PC-9 (cell line): ENCODE measurements at regions not wholly inside any gene's neighbourhood (a gene's known extent, or its start where the extent isn't known, plus 50 kb on each side); places are given as distances from the start of the nearest gene placed in this dataset.

Experiments used
- BruUV-seq: library from RNA; stranded (reverse); fragments of 400-500 nt; replicated peaks from 2 replicates; lab custom pipeline; 2021; lab: Mats Ljungman, UMichigan
- CTCF ChIA-PET: fragments of 300-600 bp; sonication (Branson Sonifier 250); formaldehyde crosslinking; loops from one replicate; lab custom pipeline; 2022; ENCODE audit warnings: antibody characterized with exemption; lab: Charles Lee
- POLR2A ChIA-PET: fragments of 300-600 bp; sonication (Branson Sonifier 250); formaldehyde crosslinking; loops from one replicate; lab custom pipeline; 2022; ENCODE audit warnings: antibody characterized with exemption; ENCODE audit not compliant: unreplicated experiment; lab: Charles Lee
- DNase-seq, 2 experiments: peaks; one replicate each; pipeline versions ENCODE4 v3.0.0 to v3.0.0-alpha.2; 2015 to 2022; ENCODE audit warnings: mixed read lengths in 1 of 2
- H2AFZ ChIP-seq: fragments of 200-600 bp; sonication (generic); 2 replicates; pipeline ENCODE4 v1.8.1; 2017; ENCODE audit warnings: antibody characterized with exemption
- H3F3A ChIP-seq: fragments of 200-600 bp; sonication (generic); 2 replicates; pipeline ENCODE4 v1.8.1; 2017; ENCODE audit warnings: antibody characterized with exemption, mild to moderate bottlenecking, low read depth; ENCODE audit not compliant: insufficient read depth
- H3K27ac ChIP-seq: fragments of 200-600 bp; sonication (generic); 2 replicates; pipeline ENCODE4 v1.6.1; 2016; ENCODE audit warnings: mixed run types
- H3K27me3 ChIP-seq: fragments of 200-600 bp; sonication (generic); 2 replicates; pipeline ENCODE4 v1.6.1; 2016; ENCODE audit warnings: low read depth, mixed run types; ENCODE audit not compliant: insufficient read depth
- H3K36me3 ChIP-seq: fragments of 200-600 bp; sonication (generic); 2 replicates; pipeline ENCODE4 v1.6.1; 2016; ENCODE audit warnings: low read depth, mixed run types
- H3K4me1 ChIP-seq: fragments of 200-600 bp; sonication (generic); replicated peaks from 2 replicates; pipeline ENCODE4 v1.6.1; 2016; ENCODE audit warnings: mixed run types; ENCODE audit not compliant: insufficient read depth
- H3K4me2 ChIP-seq: fragments of 200-600 bp; sonication (generic); 2 replicates; pipeline ENCODE4 v1.6.1; 2017; ENCODE audit warnings: mixed run types
- H3K4me3 ChIP-seq: fragments of 200-600 bp; sonication (generic); 2 replicates; pipeline ENCODE4 v1.6.1; 2016; ENCODE audit warnings: mixed run types
- H3K79me2 ChIP-seq: fragments of 200-600 bp; sonication (generic); 2 replicates; pipeline ENCODE4 v1.6.1; 2017; ENCODE audit warnings: low read depth, mixed run types
- H3K9me2 ChIP-seq: fragments of 200-600 bp; sonication (generic); 2 replicates; pipeline ENCODE4 v1.8.1; 2017; ENCODE audit warnings: mild to moderate bottlenecking; ENCODE audit not compliant: insufficient read depth
- H3K9me3 ChIP-seq: fragments of 200-600 bp; sonication (generic); 2 replicates; pipeline ENCODE4 v1.8.1; 2016; ENCODE audit warnings: low read depth; ENCODE audit not compliant: insufficient read depth
- H4K20me1 ChIP-seq: fragments of 200-600 bp; sonication (generic); 2 replicates; pipeline ENCODE4 v1.8.1; 2017; ENCODE audit not compliant: insufficient read depth
- EZH2 ChIP-seq: fragments of 200-600 bp; sonication (generic); IDR thresholded peaks from 2 replicates; pipeline ENCODE4 v1.8.0; 2017; ENCODE audit warnings: antibody characterized with exemption, low read depth
- intact Hi-C: fragments of 100-400 bp; cut with micrococcal nuclease; formaldehyde crosslinking; loops from one replicate; pipeline ENCODE4 v1.10.0; 2022; ENCODE audit not compliant: unreplicated experiment
- TF ChIP-seq, protein P1 (sequence below): fragments of 200-600 bp; sonication (generic); conservative IDR thresholded peaks from 2 replicates; pipeline ENCODE4 v1.6.1; 2017; ENCODE audit warnings: mixed run types, antibody characterized with exemption, mild to moderate bottlenecking, moderate library complexity

DNA sequence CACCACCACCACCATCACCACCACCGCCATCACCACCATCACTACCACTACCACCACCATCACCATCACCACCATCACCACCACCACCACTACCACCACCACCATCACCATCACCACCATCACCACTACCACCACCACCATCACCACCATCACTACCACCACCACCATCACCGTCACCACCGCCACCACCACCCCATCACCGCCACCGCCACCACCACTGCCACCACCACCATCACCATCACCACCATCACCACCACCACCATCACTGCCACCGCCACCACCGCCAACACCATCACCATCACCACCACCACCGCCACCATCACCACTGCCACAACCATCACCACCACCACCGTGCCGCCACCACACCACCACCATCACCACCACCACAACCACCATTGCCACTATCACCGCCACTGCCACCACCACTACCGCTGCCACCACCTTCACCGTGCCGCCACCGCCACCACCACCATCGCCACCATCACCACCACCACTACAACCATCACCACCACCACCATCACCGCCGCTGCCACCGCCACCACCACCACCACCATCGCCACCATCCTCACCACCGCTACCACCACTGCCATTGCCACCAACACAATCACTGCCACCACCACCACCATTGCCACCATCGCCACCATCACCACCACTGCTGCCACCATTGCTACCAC, 1511.3 kb upstream of the AGA start:
- no peak for DNase-seq
- no peaks in the 10 kb centered on the region for H3K36me3 ChIP-seq
- POLR2A ChIA-PET, result no interaction called here
- H4K20me1 ChIP-seq, result no peaks in the 10 kb centered on the region
- no peak overlapping the region for H3K4me3 ChIP-seq
- CTCF ChIA-PET, result no interaction called here
- BruUV-seq, result no TSS peak
- no peak overlapping the region for H2AFZ ChIP-seq
- intact Hi-C loops, result no loop called here
- no peaks in the 10 kb centered on the region for H3K9me2 ChIP-seq
- no peaks in the 10 kb centered on the region for H3K9me3 ChIP-seq
- H3K27ac ChIP-seq, result no peak overlapping the region
- H3K4me2 ChIP-seq, result no peak overlapping the region
- no peaks in the 10 kb centered on the region for H3K4me1 ChIP-seq
- TF ChIP-seq, protein P1, sequence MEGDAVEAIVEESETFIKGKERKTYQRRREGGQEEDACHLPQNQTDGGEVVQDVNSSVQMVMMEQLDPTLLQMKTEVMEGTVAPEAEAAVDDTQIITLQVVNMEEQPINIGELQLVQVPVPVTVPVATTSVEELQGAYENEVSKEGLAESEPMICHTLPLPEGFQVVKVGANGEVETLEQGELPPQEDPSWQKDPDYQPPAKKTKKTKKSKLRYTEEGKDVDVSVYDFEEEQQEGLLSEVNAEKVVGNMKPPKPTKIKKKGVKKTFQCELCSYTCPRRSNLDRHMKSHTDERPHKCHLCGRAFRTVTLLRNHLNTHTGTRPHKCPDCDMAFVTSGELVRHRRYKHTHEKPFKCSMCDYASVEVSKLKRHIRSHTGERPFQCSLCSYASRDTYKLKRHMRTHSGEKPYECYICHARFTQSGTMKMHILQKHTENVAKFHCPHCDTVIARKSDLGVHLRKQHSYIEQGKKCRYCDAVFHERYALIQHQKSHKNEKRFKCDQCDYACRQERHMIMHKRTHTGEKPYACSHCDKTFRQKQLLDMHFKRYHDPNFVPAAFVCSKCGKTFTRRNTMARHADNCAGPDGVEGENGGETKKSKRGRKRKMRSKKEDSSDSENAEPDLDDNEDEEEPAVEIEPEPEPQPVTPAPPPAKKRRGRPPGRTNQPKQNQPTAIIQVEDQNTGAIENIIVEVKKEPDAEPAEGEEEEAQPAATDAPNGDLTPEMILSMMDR, result no peak
- TF ChIP-seq EZH2, result no peak
- H3K27me3 ChIP-seq, result no peaks in the 10 kb centered on the region
- no peaks in the 10 kb centered on the region for H3K79me2 ChIP-seq
- H3F3A ChIP-seq, result no peaks in the 10 kb centered on the region

DNA sequence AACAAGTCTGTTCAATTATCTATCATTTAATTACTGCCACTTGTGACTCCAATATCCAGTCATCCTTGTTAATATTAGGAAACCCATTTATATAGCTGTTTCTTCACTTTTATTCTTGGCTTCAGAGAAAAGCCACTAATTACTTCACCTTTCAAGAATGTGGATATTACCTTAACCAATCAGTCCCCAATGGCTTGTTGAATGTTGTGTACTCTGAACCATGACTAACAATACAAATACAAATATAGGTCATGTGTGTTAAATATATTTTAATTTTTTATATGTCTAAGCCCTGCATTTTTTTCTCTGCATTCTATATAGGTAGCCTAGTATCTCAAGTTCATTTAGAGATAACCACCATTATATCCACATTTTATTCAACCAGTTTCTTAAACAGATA, 1513.4 kb upstream of the AGA start:
- TF ChIP-seq, protein P1, result no peak
- no peak for TF ChIP-seq EZH2
- DNase-seq, result no peak
- Histone ChIP-seq H3K4me1 (no peaks in the 10 kb centered on the region), H3K36me3 (no peaks in the 10 kb centered on the region), H2AFZ (no peak overlapping the region), H3K9me3 (no peaks in the 10 kb centered on the region), H3K4me3 (no peak overlapping the region), H3K9me2 (no peaks in the 10 kb centered on the region), H3K4me2 (no peak overlapping the region), H3F3A (no peaks in the 10 kb centered on the region), H4K20me1 (no peaks in the 10 kb centered on the region), H3K27ac (no peak overlapping the region), H3K27me3 (no peaks in the 10 kb centered on the region), H3K79me2 (no peaks in the 10 kb centered on the region)
- BruUV-seq, result no TSS peak
- ChIA-PET POLR2A (no interaction called here), CTCF (no interaction called here)
- intact Hi-C loops, result no loop called here

DNA sequence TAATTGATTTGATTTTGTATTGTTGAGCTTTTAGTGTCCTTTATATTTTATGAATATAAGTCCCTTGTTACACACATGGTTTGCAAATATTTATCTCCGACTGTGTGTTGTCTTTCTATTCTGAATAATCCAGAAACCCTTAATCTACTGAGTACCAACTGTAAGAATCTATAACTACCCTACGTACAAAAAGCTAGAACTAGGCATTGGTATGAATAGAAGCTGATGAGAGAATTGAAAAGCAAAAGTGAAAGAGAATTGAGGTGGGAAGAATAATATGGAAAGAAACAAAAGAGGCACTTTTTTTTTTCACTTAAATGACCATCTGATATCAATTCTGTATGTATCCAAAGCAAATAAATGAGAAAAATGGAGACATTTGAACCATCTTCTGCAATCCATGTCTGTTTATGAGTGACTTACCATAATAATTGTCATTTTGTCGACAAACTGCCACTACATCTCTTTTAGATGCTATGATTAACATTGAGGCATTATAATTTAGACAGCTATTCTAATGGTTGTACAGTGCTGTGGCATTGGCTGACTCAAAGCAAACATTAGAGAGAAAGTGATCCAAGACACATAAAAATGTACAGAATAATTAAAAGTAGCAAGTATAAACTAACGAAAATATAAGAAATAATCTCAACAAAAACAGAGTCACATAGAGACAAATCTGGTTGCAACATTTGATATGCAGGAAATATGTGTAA, 1516.6 kb upstream of the AGA start:
- ChIA-PET POLR2A (no interaction called here), CTCF (no interaction called here)
- H3K4me2 ChIP-seq, result no peak overlapping the region
- H3K79me2 ChIP-seq, result no peaks in the 10 kb centered on the region
- H3K9me2 ChIP-seq, result no peaks in the 10 kb centered on the region
- no peaks in the 10 kb centered on the region for H3K4me1 ChIP-seq
- H3K9me3 ChIP-seq, result no peaks in the 10 kb centered on the region
- intact Hi-C loops, result no loop called here
- BruUV-seq, result no TSS peak
- no peak overlapping the region for H2AFZ ChIP-seq
- H3F3A ChIP-seq, result no peaks in the 10 kb centered on the region
- H3K36me3 ChIP-seq, result no peaks in the 10 kb centered on the region
- DNase-seq, result no peak
- no peak overlapping the region for H3K27ac ChIP-seq
- TF ChIP-seq EZH2, result no peak
- TF ChIP-seq, protein P1, result no peak
- no peaks in the 10 kb centered on the region for H4K20me1 ChIP-seq
- no peak overlapping the region for H3K4me3 ChIP-seq
- H3K27me3 ChIP-seq, result no peaks in the 10 kb centered on the region
